ENCODE measurements at regions not wholly inside any gene's neighbourhood (a gene's known extent, or its start where the extent isn't known, plus 50 kb on each side); places are given as distances from the start of the nearest gene placed in this dataset.
"Not testable (repeated sequence)": the region's sequence is repeated elsewhere in the genome, so short reads cannot be mapped to it uniquely, and the experiment has no call there.

- Mint-ChIP-seq H3K27me3 (ENCODE audit: unreplicated experiment) (no peaks in the 10 kb centered on the region), H3K9me3 (ENCODE audit: unreplicated experiment) (no peaks in the 10 kb centered on the region), H3K27ac (ENCODE audit: unreplicated experiment) (no peak overlapping the region), H3K4me3 (ENCODE audit: unreplicated experiment) (no peak overlapping the region), H3K4me1 (ENCODE audit: unreplicated experiment) (no peaks in the 10 kb centered on the region), H3K36me3 (ENCODE audit: low read depth, unreplicated experiment) (no peaks in the 10 kb centered on the region)
- no peak for TF ChIP-seq CTCF (IDR thresholded peaks at IDR 0.05; ENCODE audit: unreplicated experiment)
- DNase-seq (ENCODE audit: low spot score) = no peak
Measured at GRCh38 chr9:73327149-73327548, 175.5 kb downstream of the ANXA1 start.

- H3K36me3 Mint-ChIP-seq (ENCODE audit: low read depth, unreplicated experiment); H3K4me3 Mint-ChIP-seq (ENCODE audit: unreplicated experiment); H3K9me3 Mint-ChIP-seq (ENCODE audit: unreplicated experiment); H3K27me3 Mint-ChIP-seq (ENCODE audit: unreplicated experiment); H3K27ac Mint-ChIP-seq (ENCODE audit: unreplicated experiment); H3K4me1 Mint-ChIP-seq (ENCODE audit: unreplicated experiment); DNase-seq (ENCODE audit: low spot score): not testable (repeated sequence)
Measured at GRCh38 chr9:73337182-73337581, 185.5 kb downstream of the ANXA1 start.

DNA sequence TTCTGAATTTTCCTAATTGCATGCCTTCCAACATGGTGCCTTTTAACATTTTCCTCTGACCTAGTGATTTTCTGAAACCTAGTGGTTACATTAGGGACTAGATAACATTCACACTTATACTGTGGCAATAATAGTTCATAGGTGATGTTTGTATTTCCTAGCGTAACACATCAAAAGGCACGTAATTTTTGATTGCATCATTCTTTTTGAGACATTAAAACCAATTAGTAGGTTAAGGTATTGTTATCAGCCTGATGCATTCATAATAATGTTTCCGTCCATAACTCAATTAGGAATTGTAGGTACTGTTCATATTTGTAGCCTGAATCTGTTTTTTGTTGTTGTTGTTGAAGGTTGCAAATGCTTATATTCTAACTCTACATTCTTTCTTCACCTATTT, 192.4 kb downstream of the ANXA1 start:
- Mint-ChIP-seq H3K27me3 (ENCODE audit: unreplicated experiment) (no peaks in the 10 kb centered on the region), H3K36me3 (ENCODE audit: low read depth, unreplicated experiment) (no peaks in the 10 kb centered on the region), H3K4me3 (ENCODE audit: unreplicated experiment) (no peak overlapping the region), H3K4me1 (ENCODE audit: unreplicated experiment) (no peaks in the 10 kb centered on the region), H3K9me3 (ENCODE audit: unreplicated experiment) (no peaks in the 10 kb centered on the region), H3K27ac (ENCODE audit: unreplicated experiment) (no peak overlapping the region)
- DNase-seq (ENCODE audit: low spot score) = no peak
- TF ChIP-seq CTCF (IDR thresholded peaks at IDR 0.05; ENCODE audit: unreplicated experiment) = no peak

DNA sequence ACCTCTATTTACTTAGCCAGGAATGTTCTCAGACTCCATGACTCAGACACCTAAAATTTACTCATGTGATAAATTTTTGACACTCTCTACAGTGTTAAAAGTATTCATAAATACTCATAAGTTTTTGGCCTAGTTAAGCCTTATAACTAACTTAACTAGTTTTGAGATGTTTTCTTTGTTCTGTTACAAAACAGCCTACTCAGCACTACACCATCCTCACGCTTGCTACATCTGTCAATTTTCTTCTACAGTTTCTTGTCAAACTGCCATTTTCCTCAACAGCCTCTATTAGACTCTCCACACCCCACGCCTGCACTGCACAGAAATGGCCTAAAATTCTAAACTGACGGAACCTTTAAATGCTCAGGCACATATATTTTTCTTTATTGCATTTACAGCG, 195.5 kb downstream of the ANXA1 start:
- Mint-ChIP-seq H3K27me3 (ENCODE audit: unreplicated experiment) (no peaks in the 10 kb centered on the region), H3K4me3 (ENCODE audit: unreplicated experiment) (no peak overlapping the region), H3K36me3 (ENCODE audit: low read depth, unreplicated experiment) (no peaks in the 10 kb centered on the region), H3K4me1 (ENCODE audit: unreplicated experiment) (no peaks in the 10 kb centered on the region), H3K9me3 (ENCODE audit: unreplicated experiment) (no peaks in the 10 kb centered on the region), H3K27ac (ENCODE audit: unreplicated experiment) (no peak overlapping the region)
- TF ChIP-seq CTCF (IDR thresholded peaks at IDR 0.05; ENCODE audit: unreplicated experiment) = no peak
- DNase-seq (ENCODE audit: low spot score) = no peak

- no peak overlapping the region for H3K27ac Mint-ChIP-seq (ENCODE audit: unreplicated experiment)
- DNase-seq (ENCODE audit: low spot score) = no peak
- H3K36me3 Mint-ChIP-seq (ENCODE audit: low read depth, unreplicated experiment) = no peaks in the 10 kb centered on the region
- no peaks in the 10 kb centered on the region for H3K27me3 Mint-ChIP-seq (ENCODE audit: unreplicated experiment)
- no peak overlapping the region for H3K4me3 Mint-ChIP-seq (ENCODE audit: unreplicated experiment)
- H3K9me3 Mint-ChIP-seq (ENCODE audit: unreplicated experiment) = no peaks in the 10 kb centered on the region
- no peak for TF ChIP-seq CTCF (IDR thresholded peaks at IDR 0.05; ENCODE audit: unreplicated experiment)
- H3K4me1 Mint-ChIP-seq (ENCODE audit: unreplicated experiment) = no peaks in the 10 kb centered on the region
Measured at GRCh38 chr9:73347720-73348119, 196.1 kb downstream of the ANXA1 start.

DNA sequence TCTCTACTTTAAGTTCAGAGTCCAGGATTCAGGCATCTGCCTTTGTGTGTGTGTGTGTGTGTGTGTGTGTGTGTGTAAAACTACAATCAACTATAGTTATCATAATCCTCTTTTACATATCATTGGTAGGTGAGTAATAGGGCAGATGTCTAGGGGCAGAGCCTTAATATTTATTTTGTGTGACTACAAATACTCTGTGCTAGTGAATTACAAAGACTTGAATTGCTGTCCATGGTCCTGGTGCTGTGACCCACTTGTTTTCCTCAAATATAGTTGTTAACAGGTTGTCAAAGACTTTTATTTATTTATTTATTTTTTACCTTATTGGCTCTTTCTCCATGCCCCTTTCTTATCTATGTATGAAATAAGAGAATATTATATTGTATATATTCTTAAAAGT, 196.8 kb downstream of the ANXA1 start:
- H3K27me3 Mint-ChIP-seq (ENCODE audit: unreplicated experiment) = no peaks in the 10 kb centered on the region
- DNase-seq (ENCODE audit: low spot score) = peak; percentile 11
- no peaks in the 10 kb centered on the region for H3K4me1 Mint-ChIP-seq (ENCODE audit: unreplicated experiment)
- no peaks in the 10 kb centered on the region for H3K9me3 Mint-ChIP-seq (ENCODE audit: unreplicated experiment)
- H3K27ac Mint-ChIP-seq (ENCODE audit: unreplicated experiment) = no peak overlapping the region
- no peaks in the 10 kb centered on the region for H3K36me3 Mint-ChIP-seq (ENCODE audit: low read depth, unreplicated experiment)
- no peak for TF ChIP-seq CTCF (IDR thresholded peaks at IDR 0.05; ENCODE audit: unreplicated experiment)
- H3K4me3 Mint-ChIP-seq (ENCODE audit: unreplicated experiment) = no peak overlapping the region
